ENCODE measurements at regions not wholly inside any gene's neighbourhood (a gene's known extent, or its start where the extent isn't known, plus 50 kb on each side); places are given as distances from the start of the nearest gene placed in this dataset.

DNA sequence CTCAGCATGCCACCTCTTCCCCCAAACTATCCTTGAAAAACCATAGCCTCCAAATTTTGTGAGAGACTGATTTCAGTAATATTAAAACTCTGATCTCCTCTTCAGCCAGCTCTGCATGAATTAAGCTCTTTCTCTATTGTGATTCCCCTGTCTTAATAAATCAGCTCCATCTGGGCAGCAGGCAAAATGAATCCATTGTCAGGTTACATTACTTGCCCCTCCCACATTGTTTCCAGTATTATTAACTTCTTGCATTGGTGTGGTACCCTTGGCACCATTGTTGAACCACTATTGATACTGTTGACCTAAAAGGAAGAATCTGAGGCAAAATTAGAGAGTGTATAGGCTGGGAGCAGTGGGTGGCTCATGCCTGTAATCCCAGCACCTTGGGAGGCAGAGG, 512.2 kb upstream of the VRK2 start:
- DNase-seq, result no peak

DNA sequence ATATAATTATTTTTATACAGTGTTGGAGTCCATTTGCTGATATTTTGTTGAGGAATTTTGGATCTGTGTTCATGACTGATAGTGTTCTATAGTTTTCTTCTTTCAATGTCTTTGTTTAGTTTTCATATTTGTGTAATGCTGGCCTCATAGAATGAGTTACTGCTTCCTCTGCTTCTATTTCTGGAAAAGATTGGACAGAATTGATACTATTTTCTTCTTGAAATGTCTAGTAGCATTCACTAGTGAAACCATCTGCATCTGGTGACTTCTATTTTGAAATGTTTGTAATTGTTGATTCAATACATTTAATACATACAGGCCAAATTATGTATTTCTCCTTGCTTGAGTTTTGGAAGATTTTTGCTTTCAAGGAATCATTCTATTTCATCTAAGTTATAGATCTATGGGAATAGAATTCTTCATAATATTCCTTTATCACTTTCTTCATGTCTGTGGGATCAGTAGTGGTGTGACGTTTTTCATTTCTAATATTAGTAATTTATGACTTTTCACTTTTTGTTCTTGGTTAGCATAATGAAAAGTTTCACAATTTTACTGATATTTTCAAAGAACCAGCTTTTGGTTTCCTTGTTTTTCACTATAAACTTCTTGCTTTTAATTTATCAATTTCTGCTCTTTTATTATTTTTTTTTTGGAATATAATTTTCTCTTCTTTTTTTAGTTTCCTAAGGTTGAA, 509.9 kb upstream of the VRK2 start:
- no peak for DNase-seq

DNA sequence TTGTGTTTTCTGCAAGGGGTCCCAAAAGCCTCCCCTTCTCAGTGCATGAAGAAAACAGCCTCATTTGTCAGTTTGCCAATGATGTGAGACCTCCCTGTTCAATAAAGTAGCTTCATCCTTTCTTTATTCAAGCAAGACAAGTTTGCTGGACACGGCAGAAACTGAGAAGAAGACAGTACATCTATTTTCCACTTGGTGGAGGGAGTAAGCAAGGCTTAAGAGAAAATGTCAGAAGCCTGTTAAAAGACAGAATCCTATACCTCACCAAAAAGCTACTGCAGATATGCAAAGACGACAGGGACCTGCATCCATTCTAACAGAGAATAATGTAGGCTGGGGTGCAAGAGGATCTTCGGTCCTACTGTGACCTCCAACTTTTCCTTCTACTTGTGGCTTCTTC, 506.8 kb upstream of the VRK2 start:
- DNase-seq, result no peak

DNA sequence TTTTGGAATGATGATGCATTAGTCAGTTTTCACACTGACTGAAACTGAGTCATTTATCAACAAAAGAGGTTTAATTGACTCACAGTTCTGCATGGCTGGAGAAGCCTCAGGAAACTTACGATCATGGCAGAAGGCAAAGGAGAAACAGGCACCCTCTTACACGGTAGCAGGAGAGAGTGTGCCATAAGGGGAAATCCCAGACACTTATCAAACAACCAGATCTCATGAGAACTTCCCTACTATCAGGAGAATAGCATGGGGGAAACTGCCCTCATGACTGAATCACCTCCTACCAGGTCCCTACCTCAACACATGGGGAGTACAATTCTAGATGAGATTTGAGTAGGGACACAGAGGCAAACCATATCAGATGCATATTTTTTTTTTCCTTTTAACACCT, 504.5 kb upstream of the VRK2 start:
- DNase-seq, result no peak

DNA sequence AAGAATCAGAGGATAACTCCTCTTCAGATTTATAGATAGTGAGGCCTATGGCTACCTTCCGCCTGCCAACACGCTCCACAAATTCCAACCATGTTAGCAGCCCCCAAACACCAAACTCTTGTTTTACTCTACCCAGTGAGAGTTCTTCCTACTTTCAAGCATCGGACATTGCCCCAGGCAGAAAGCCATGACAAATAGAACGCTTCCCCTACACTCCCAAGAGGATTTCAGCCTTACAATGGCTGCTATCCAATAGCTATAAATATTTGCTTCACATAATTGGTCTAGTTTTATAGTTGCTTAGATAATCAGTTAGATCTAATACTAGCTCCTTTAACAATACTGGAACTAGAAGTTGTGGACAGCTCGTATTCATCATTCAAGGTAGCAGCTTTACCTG, 503.4 kb upstream of the VRK2 start:
- DNase-seq, result no peak

DNA sequence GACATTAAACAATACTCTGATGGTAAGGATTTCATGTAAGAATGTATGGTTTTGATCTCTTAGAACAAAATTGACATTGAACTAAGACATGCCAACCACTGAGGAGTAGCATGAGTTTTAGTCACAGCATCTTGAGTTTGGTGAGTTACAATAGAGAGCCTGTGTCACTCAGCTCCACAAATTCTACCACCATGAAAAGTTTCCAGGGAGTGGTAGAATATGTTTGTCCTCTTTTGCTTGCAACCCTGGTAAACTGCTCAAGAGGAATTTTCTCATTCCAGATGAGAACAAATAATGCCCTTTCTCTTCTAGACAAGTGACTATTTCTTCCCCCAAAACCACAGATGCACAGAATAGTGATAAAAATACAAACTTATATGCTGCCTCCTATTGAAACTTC, 502.0 kb upstream of the VRK2 start:
- DNase-seq, result no peak

DNA sequence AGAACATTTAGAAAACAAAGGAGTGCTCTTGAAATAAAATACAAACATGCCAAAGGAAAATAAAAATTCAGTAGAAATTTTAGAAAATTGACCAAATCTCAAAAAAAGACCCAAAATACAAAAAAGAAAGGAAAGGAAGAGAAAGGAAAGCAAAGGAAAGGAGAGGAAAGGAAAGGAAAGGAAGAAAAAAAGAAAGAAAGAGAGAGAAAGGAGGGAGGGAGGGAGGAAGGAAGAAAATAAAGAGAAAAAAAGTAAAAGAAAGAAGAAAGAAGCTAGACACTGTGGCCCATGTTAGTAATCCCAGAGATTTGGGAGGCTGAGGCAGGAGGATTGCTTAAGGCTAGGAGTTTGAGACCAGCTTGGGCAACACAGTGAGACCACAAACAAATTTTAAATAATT, 500.1 kb upstream of the VRK2 start:
- no peak for DNase-seq

DNA sequence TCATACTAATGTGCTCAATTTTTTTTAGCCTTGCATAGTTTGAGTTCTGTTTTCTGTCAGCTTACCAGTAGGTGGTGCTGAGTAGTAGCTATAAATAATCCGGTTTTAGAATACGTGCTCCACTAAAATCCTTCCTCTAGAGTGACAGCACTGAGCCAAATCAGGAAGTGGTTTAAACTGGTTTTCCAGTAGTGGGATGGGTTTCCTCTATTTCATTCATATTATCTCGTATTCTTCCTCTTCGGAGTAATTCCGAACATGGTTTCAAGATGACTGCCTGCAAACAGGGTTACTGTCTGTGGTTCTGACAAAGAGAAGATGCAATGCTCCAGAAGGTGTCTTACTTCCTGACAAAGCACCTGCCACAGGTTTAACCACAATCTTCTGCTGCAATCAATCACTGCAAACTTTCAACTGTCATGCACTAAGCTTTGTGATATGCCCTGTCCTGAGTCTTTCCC, 496.9 kb upstream of the VRK2 start:
- DNase-seq, result no peak

DNA sequence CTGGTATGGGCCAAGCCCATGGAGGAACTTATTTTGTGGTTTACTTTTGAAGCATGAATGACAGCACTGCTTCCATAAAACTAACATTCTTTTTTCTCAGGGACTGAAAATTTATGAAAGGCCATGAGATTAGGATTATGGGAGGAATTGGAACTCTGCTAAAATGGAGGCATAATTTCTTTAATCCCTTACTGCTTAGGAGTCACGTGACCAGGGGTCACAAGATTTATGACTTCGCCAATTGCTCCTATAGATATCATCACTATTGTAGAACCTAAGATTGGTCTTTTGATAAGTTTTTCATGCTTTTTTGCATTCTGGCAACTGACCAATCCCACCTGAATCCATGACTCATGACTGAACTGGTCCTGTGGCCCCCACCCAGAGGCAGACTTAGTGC, 495.7 kb upstream of the VRK2 start:
- DNase-seq, result no peak

DNA sequence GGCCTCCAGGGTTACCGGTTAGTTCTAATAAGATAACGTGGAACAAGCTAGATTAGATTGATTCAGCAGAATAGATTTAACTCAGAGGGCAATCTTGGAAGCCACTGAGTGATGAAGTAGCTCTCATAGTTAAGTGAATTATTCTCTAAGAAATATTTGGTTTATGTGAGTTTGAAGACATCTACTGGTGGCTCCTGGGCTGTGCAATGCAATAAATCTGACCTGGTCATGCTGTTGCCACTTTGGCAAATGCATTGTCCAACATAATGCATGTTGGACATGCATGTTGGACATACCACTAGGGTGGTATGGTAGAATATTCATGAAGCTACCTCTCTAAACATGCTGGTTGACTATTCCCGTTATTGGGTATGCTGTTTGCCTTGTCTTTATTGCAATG, 493.7 kb upstream of the VRK2 start:
- no peak for DNase-seq

DNA sequence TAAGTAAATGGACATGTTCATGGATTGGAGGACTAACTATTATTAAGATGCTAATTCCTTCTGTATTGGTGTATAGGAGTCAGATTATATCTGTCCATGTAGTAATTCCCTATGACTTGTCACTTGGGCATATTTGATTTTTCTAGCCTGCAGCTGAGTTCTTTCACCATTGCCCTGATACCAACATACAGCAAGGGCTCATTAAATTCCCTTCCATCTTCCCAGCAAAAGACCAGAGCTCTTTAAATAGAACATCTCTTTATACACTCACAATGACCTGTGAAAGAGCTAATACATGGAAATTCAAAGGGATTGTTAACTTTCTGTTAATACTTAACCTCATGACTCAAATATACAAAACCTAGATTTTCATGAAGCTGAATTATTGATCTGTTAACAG, 492.3 kb upstream of the VRK2 start:
- DNase-seq, result no peak

DNA sequence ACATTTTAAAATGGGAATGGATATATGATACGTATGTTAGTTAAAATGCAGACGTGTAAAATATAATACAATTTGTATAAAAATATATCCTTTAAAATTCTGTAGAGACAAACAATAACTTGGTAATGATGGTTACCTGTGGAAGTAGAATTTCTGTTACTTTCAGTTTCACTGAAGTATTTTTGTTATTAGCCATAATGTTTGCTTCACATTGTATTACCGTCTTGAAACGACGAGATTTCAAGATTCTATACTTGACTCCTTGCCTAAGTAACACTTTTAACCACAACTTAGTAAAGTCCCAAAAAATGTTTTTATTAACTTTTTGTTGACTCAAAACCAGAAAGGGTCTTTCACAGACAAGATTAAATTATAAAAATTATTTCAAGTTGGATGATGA, 488.3 kb upstream of the VRK2 start:
- no peak for DNase-seq

DNA sequence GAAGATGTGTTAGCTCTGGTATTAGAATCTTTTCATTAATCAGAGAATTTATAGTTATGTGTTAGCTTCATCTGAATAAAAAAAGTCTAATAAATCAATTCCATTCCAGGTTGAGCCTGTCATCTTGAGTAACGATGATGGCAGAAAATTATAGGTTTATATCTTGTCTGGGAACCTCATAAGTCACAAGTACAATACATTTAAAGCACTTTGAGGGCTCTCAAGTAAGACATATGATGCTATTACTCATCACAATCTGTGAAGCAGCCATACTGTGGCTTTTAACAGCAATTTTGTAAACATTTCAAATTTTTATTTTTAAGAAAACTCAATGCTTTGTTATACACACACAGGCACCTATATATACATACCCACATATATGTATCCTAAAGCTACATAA, 484.1 kb upstream of the VRK2 start:
- DNase-seq, result no peak

DNA sequence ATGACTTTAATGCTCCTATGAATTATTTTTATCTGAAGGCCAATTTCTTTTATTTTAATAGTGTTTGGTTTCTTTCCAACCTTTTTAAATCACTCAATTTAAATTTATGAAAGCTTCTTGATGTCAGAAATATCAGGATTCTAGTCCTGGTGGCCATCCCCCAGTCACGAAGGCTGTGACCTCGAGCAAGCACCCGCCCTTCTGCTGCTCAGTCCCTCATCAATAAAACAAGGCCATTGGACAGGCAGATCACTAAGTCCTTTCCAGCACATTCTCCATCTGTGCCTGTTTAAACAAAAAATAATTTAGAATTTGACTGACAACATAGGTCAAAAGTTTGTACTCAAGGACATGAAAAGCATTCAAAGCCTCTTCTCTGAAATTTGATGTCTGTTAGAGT, 483.6 kb upstream of the VRK2 start:
- DNase-seq, result no peak

DNA sequence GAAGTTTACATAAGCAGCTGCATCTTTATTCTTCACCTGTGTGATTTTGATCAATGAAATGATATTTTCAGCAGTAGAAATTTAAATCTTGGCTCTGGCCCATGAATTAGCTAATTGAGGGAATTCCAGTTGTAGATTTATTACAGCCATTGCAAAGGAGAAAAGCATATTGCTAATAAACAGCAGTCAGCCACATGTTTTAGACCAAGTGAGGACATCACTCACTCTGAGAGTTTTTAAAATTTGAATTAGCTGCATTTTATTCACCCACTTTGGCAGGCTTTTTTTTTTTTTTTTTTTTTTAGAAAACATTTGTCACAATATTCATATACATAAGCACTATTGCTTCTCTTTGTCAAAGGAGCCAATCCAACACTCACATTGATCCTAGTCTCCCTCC, 479.4 kb upstream of the VRK2 start:
- no peak for DNase-seq

DNA sequence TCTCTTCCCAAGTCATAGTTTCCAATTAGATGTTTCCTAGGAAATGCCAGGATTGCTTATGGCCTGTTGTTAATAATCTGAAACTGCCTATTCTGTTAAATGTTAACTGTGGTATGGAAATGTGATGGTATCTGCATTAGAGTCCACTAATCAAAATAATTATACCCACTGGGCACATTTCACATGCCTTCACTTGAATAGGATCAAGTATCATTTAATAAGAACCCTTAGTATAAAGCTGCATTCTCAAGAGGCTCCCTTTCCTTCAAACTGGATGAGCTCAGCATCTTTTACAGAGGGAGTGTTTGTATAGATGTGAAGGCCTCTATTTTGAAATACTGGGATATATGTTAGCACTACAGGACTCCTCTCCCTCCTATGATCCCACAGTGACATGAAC, 477.2 kb upstream of the VRK2 start:
- DNase-seq, result no peak

DNA sequence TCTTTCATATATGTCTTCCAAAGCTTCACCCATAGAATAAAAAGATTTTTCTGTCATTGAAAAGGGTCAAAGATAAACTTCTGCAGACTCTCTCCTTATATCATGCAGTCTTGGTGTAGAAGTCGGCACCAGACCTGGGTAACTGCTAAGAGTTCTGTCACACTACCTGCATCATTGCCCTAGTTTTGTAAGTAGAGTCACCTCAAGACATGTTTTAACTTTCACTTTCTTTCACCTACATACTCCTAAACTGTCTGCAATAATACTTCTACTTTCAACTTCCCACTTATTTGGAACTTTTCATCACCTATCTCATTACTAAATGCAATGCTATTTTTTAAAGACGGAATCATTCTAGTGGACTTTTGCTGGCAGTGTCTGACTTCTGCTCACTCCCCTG, 475.6 kb upstream of the VRK2 start:
- no peak for DNase-seq

DNA sequence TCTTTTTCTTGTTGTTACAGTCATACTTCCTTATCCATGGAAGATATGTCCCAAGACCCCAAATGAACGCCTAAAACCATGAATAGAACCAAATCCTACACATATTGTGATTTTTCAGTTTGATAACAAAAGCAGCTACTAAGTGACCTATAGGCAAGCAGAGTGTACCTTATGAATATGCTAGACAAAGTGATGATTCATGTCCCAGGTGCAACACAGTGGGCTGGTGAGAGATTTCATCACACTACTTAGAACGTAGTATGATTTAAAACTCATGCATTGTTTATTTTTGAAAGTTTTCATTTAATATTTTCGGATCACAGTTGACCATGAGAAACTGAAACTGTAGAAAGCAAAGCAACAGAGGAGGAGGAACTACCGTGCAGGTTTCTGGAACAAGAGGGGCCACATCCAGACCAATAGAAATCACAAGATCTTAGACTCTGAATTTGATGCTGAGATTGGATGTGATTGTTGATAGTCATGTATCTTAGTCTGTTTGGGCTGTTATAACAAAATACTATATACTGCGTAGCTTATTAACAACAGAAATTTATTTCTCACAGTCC, 470.8 kb upstream of the VRK2 start:
- DNase-seq, result no peak

DNA sequence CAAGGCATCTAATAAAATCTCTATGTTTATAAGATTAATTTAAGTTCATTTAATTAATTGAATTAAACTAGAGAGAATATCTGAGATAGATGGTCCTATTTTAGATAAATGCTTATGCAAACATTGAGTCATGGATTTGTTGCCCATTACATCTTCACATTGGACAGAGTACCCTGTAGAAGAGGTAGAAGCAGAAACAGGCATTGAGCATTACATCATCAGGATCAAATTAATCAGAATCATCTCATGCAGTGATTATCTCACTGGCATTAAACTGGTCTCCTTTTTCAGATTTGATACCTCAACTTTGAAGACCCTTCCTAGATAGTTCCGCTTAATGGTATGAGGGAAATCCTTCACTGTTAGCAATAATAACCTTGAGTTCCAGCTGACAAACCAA, 469.6 kb upstream of the VRK2 start:
- no peak for DNase-seq

DNA sequence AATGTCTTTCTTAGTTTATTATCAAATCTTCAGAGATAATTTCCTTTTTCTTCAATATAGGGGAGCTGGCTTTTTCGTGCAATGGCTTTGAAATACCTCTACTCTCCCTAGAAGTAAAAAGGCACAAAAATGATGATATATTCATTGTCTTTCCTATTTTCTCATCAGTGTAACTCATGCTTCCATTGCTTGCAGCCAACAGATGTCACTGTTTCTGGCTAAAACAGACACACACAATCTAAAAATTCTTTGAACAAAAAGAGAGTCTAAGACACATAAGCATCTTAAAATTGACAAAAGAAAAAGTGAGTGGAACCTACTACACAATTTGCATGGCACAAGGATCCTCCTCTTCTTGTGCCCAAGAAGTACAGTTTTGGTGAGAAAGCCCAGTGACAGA, 448.7 kb upstream of the VRK2 start:
- DNase-seq, result no peak

DNA sequence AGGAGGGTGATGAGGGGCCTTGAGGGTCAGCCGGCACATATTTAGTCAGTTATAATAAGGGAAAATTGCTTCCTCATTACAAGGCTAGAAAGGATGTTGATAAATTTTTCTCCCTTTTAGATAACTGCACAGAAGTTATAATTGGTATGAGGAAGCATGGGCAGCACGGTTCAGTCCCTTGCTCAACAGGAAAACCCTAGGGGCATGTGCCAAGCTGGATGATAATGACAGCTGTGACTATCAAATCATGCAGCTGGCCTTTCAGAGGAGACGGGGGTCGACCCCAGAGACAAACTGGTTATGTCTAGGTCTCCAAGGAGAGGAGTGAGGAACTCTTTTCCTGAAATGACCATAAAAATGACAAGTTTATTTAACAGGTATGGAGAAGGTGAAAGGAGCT, 448.1 kb upstream of the VRK2 start:
- no peak for DNase-seq

DNA sequence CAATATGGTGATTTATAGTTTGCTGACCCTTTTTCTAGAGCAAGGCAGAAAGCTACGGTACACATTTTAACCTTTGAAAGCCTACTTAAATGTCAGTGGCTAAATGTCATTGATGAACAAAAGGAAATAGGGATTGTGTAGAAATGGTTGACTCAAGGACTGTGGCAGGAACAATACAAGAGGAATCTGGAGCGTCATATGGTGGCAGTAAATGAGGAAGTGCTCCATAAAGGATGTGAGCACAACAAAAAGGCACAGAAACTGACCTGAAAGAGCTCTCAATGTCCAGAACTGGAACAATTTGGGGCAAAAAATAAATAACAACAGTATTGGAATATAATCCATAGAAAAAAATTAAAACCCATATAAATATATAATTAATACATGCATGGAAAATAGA, 443.9 kb upstream of the VRK2 start:
- no peak for DNase-seq

DNA sequence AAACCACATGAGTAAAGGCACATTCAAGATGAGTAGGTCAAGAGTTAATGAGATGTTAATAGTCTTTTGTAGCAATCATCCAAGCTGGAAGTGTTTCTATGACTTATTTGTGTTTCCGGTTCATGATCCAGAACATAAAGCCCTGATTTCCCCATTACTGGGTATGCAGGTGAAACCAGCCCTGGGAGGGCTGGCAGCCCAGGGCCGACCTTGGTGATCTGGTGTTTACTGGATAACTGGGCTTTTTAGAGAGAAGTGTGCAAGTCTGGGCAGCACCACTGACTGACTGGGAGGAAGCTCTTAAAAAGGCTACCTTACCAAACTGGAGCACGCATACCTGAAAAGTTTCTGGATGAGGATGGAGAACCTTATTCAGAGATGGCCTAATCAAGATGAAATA, 431.6 kb upstream of the VRK2 start:
- no peak for DNase-seq

DNA sequence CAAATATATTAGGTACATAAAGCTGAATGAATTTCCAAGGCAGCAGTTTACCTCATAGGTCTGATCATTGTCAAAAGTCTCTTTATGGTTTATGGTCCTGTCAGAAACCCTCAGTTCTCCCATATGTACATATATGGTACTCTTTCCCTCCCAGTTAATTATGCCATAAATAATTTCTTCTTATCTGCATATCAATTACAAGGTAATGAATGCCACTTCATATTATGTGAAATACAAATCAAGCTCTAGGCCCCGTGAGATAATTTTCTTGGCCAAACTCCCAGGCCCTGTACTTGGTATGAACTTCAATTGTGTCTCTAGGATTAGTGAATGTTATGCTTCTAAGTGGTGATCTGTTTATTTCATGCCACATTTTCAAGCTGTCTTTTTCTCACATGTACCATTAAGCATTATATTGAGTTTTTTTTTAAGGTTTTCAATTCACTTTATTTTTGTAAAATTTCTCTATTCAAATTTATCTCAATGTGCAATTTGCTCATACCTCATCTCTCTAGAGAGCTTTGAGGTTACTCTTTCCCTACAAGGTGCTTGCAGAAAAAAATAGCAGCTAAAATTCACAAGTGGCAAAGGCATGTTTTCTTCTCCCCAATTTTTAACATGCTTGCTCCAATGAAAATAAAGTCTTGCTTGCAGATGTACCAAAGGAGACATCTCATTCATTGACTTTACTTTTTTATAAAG, 430.6 kb upstream of the VRK2 start:
- no peak for DNase-seq

DNA sequence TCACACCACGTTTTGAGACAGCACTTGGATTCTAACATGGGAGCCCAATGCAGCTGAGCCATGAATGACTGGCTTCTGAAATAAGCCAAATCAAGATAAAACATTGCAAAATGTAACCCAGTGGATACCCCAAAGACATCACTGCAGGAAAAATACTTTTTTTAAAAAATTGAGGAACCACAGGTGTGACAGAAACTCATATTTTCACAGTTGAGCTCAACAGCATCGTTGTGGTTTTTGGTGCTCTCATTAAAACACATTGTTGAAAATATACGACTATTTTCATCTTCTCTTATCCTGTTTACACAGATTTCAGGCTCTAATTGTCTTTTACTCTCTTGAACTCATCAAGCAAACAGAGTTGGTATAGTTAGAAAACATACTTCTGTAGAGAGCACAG, 429.3 kb upstream of the VRK2 start:
- no peak for DNase-seq
